H1 (cell line): ENCODE measurements at regions not wholly inside any gene's neighbourhood (a gene's known extent, or its start where the extent isn't known, plus 50 kb on each side); places are given as distances from the start of the nearest gene placed in this dataset.

Experiments used
- CBX5 ChIP-seq: fragments of 300-800, 300-1000 bp; sonication (generic); IDR thresholded peaks from 2 replicates; pipeline ENCODE4 v1.7.1; 2016; ENCODE audit warnings: antibody characterized with exemption, low read length, low read depth
- CEBPB ChIP-seq: IDR thresholded peaks from 2 replicates; pipeline ENCODE4 v1.6.1; 2012; ENCODE audit warnings: low read depth, low read length
- CHD1 ChIP-seq: IDR thresholded peaks from 2 replicates; pipeline ENCODE4 v1.6.1; 2012; ENCODE audit warnings: low read depth, low read length, improper control_type of control experiment
- POLR2A ChIP-seq, 2 experiments: IDR thresholded peaks; 1 replicate in 1 of 2; 2 replicates in 1 of 2; pipeline ENCODE4 v1.6.1; 2011; ENCODE audit warnings: low read depth in 2 of 2, low read length in 2 of 2, mild to moderate bottlenecking in 2 of 2; ENCODE audit errors: control extremely low read depth in 1 of 2
- RBBP5 ChIP-seq: IDR thresholded peaks from 2 replicates; pipeline ENCODE4 v1.7.1; 2012; ENCODE audit warnings: low read depth, mild to moderate bottlenecking, inconsistent platforms, low read length, moderate library complexity, borderline replicate concordance
- SIN3A ChIP-seq, 2 experiments: IDR thresholded peaks in 1 of 2; conservative IDR thresholded peaks in 1 of 2; 2 replicates each; pipeline ENCODE4 v1.6.1; 2011 to 2012; ENCODE audit warnings: low read length in 2 of 2, improper control_type of control experiment in 1 of 2, low read depth in 1 of 2, mild to moderate bottlenecking in 1 of 2
- TF ChIP-seq, protein P1 (sequence below), 3 experiments: IDR thresholded peaks; 1 replicate in 2 of 3; 2 replicates in 1 of 3; pipeline versions ENCODE4 v1.5.1 to v1.6.1; 2011; ENCODE audit warnings: low read length in 3 of 3, mild to moderate bottlenecking in 3 of 3, inconsistent platforms in 2 of 3, low read depth in 1 of 3, moderate library complexity in 1 of 3; ENCODE audit not compliant: insufficient read depth in 1 of 3; ENCODE audit errors: control extremely low read depth in 1 of 3

DNA sequence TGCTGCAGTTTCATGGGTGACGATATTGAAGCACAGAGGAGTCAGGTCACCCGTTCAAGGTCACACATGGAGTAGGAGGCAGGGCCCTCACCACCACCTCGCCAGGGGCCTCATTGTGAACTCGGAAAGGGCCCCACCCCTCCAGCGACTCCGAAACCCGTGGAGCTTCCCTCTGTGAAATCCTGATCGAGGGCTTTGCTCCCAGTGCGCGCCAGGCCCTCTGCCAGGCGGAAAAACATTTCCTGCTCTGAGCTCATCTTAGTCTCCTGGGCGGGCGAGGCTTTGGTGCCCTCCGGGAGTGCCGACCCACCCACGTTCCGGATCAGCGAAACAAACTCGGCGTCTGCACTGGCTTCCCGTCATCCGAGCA is 75.0 kb upstream of the FCN1 start:
- TF ChIP-seq, protein P1, sequence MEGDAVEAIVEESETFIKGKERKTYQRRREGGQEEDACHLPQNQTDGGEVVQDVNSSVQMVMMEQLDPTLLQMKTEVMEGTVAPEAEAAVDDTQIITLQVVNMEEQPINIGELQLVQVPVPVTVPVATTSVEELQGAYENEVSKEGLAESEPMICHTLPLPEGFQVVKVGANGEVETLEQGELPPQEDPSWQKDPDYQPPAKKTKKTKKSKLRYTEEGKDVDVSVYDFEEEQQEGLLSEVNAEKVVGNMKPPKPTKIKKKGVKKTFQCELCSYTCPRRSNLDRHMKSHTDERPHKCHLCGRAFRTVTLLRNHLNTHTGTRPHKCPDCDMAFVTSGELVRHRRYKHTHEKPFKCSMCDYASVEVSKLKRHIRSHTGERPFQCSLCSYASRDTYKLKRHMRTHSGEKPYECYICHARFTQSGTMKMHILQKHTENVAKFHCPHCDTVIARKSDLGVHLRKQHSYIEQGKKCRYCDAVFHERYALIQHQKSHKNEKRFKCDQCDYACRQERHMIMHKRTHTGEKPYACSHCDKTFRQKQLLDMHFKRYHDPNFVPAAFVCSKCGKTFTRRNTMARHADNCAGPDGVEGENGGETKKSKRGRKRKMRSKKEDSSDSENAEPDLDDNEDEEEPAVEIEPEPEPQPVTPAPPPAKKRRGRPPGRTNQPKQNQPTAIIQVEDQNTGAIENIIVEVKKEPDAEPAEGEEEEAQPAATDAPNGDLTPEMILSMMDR (IDR thresholded peaks at IDR 0.05; ENCODE audit: control extremely low read depth in 1 of 3, insufficient read depth in 1 of 3, low read depth in 1 of 3, low read length in 3 of 3), result no peak
- TF ChIP-seq SIN3A (conservative IDR thresholded peaks at IDR 0.05 in 1 of 2, IDR thresholded peaks at IDR 0.05 in 1 of 2; ENCODE audit: low read depth in 1 of 2, low read length in 2 of 2) (no peak), CHD1 (no peak), POLR2A (IDR thresholded peaks at IDR 0.05; ENCODE audit: control extremely low read depth in 1 of 2, low read depth in 2 of 2, low read length in 2 of 2) (no peak), CBX5 (no peak), RBBP5 (no peak), CEBPB (no peak)
